H1 (cell line): ENCODE measurements at regions not wholly inside any gene's neighbourhood (a gene's known extent, or its start where the extent isn't known, plus 50 kb on each side); places are given as distances from the start of the nearest gene placed in this dataset.

Experiments
- BCL11A ChIP-seq, 2 experiments: IDR thresholded peaks; one replicate each; pipeline ENCODE4 v1.6.1; 2011; ENCODE audit warnings: low read depth in 2 of 2, low read length in 2 of 2, mild to moderate bottlenecking in 2 of 2
- CBX8 ChIP-seq: fragments of 300-800, 300-1000 bp; sonication (generic); IDR thresholded peaks from 2 replicates; pipeline ENCODE4 v1.7.1; 2016; ENCODE audit warnings: low read depth, low read length, borderline replicate concordance
- CHD1 ChIP-seq: IDR thresholded peaks from 2 replicates; pipeline ENCODE4 v1.6.1; 2012; ENCODE audit warnings: low read depth, low read length, improper control_type of control experiment
- RNF2 ChIP-seq: fragments of 200-900, 300-1000 bp; sonication (generic); IDR thresholded peaks from 2 replicates; pipeline ENCODE4 v1.7.1; 2016; ENCODE audit warnings: borderline replicate concordance, low read depth, mild to moderate bottlenecking, antibody characterized with exemption, low read length; ENCODE audit not compliant: poor library complexity, severe bottlenecking; ENCODE audit errors: missing control alignments
- SP1 ChIP-seq: IDR thresholded peaks from 2 replicates; pipeline ENCODE4 v1.6.1; 2011; ENCODE audit warnings: low read depth, low read length
- SP2 ChIP-seq: IDR thresholded peaks from 2 replicates; pipeline ENCODE4 v1.6.1; 2012; ENCODE audit warnings: mild to moderate bottlenecking, low read length, inconsistent platforms
- TAF7 ChIP-seq: optimal IDR thresholded peaks from 2 replicates; pipeline ENCODE3; 2011; ENCODE audit warnings: low read depth, mild to moderate bottlenecking, inconsistent platforms, low read length, moderate library complexity, borderline replicate concordance
- TF ChIP-seq, protein P1 (sequence below): IDR thresholded peaks from 2 replicates; pipeline ENCODE4 v1.6.1; 2012; ENCODE audit warnings: low read length, inconsistent platforms

DNA sequence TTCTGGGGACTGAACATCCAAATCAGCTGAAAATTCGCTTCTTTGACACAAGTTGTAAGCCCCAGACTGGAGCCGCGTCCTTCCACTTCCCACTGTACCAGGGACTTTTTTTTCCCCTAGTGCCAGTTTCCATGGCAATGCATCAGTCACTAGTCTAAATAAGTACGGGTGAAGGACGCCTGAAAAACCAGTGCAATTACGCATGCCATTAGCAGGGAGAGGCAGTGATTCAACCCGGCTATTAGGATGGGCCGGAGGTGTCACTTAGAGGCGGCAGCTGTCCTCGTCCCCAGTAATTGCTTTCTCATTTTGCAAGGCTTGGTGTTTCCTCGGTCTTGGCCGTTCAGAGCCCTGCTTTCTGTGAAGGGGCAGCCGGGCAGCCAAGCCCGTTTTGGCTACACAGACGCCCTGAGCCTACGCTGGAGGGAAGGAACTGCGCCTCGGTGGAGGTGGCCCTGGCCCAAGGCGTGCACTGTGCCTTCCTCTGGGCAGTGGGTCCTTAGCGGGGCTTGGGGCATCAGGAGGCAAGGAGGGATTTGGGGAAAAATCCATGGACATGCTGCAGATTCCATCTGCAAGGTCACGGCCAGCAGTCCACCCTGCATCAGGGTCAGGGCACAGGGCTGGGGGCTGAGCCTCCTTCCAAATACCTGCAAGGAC, 319.7 kb downstream of the CTTN start (continued):
- TF ChIP-seq, protein P1, sequence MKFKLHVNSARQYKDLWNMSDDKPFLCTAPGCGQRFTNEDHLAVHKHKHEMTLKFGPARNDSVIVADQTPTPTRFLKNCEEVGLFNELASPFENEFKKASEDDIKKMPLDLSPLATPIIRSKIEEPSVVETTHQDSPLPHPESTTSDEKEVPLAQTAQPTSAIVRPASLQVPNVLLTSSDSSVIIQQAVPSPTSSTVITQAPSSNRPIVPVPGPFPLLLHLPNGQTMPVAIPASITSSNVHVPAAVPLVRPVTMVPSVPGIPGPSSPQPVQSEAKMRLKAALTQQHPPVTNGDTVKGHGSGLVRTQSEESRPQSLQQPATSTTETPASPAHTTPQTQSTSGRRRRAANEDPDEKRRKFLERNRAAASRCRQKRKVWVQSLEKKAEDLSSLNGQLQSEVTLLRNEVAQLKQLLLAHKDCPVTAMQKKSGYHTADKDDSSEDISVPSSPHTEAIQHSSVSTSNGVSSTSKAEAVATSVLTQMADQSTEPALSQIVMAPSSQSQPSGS: no peak
- TF ChIP-seq TAF7 (no peak), CHD1 (no peak), CBX8 (no peak), BCL11A (IDR thresholded peaks at IDR 0.05; ENCODE audit: low read depth in 2 of 2, low read length in 2 of 2) (no peak), SP1 (no peak), SP2 (no peak), RNF2 (no peak)
- TF ChIP-seq, all 59 proteins: peak for 0
